C4-2B (cell line): ENCODE measurements at regions not wholly inside any gene's neighbourhood (a gene's known extent, or its start where the extent isn't known, plus 50 kb on each side); places are given as distances from the start of the nearest gene placed in this dataset.

Experiments
- ZFX ChIP-seq: fragments of 450-650 bp; IDR thresholded peaks from 2 replicates; pipeline ENCODE4 v1.6.1; 2017
- TF ChIP-seq, protein P1 (sequence below): fragments of 450-650 bp; conservative IDR thresholded peaks from 2 replicates; pipeline ENCODE4 v1.5.1; 2017; ENCODE audit warnings: mild to moderate bottlenecking

DNA sequence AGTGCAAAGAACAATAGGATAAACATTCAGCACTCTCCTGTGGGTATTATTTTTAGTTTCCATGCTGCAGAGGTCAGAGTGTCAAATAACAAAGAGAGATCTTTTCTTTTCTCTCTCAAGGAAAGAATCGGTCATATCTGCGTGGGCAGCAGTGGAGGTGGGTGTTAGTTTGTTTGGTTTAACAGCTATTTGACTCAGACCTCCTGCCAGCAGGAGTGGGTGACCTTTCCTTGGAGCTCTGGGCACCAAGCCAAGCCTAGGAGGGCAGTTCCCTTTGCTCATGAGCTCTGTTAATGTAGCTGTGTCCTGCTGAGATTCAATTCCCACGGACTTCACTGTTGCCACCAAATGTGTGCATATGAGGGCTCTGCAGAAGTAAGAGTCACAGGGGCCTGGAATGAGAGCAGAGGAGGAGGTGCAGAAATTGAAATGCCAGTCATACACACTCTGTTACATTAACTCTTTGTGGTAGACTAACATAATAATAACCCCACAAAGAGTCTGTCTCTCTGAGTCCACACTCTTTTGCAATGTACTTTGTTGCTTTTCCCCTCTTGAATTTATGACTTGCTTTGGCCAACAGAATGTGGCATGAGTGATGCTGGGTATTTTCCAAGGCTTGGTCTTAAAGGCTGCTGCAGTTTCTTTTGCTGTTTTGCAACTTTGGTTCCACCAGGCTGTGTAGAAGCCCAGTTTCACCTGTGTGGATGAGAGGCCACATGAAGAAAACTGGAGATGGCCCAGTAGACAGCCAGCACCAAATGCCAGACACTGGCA is 76.0 kb upstream of the GRK3 start:
- TF ChIP-seq, protein P1, sequence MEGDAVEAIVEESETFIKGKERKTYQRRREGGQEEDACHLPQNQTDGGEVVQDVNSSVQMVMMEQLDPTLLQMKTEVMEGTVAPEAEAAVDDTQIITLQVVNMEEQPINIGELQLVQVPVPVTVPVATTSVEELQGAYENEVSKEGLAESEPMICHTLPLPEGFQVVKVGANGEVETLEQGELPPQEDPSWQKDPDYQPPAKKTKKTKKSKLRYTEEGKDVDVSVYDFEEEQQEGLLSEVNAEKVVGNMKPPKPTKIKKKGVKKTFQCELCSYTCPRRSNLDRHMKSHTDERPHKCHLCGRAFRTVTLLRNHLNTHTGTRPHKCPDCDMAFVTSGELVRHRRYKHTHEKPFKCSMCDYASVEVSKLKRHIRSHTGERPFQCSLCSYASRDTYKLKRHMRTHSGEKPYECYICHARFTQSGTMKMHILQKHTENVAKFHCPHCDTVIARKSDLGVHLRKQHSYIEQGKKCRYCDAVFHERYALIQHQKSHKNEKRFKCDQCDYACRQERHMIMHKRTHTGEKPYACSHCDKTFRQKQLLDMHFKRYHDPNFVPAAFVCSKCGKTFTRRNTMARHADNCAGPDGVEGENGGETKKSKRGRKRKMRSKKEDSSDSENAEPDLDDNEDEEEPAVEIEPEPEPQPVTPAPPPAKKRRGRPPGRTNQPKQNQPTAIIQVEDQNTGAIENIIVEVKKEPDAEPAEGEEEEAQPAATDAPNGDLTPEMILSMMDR, result no peak
- TF ChIP-seq ZFX, result no peak
